NCI-H69 (cell line): ENCODE measurements at regions not wholly inside any gene's neighbourhood (a gene's known extent, or its start where the extent isn't known, plus 50 kb on each side); places are given as distances from the start of the nearest gene placed in this dataset.
"Not testable (repeated sequence)": the region's sequence is repeated elsewhere in the genome, so short reads cannot be mapped to it uniquely, and the experiment has no call there.

Source experiments
- DNase-seq: peaks from one replicate; lab custom pipeline; 2025; lab: John Stamatoyannopoulos, UW

- DNase-seq = no peak
These were observed 1673.8 kb upstream of the AGA start for GRCh38 chr4:179116011-179116410.

DNA sequence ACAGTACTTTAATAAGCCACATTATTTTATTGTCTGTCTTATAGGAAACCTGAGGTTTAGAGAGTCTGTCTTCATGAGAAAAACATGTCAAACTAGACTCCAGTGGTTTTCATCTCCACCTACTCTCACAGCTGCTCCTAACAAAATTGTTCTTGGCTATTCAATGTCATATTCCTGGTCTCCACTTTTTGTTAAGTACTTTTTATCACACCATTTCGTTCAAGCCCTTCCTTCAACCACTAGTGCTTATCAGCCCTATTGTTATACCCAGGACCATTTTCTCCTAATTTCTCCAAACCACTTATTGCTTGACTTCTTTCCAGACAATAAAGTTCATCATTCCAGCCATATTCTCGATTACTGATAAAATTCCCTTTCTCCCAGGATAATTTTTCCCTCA is 1674.3 kb upstream of the AGA start:
- DNase-seq = no peak

DNA sequence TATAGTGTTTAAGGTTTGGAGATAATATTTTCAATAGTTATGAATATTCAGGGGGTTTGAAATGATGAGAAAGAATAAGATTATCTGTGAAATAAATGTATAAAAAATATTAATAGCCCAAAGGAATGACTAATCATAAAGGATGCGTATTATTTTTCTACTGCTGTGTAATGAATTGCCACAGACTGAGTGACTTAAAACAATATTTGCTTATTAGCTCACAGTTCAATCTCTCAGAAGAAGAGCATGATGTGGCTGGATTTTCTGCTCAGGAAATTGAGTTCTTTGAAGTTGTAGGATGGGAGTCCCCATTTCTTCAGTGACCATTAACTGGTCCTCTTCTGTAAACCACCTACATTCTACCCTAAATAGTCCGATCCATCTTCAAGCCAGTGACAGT is 1680.8 kb upstream of the AGA start:
- DNase-seq = no peak

DNA sequence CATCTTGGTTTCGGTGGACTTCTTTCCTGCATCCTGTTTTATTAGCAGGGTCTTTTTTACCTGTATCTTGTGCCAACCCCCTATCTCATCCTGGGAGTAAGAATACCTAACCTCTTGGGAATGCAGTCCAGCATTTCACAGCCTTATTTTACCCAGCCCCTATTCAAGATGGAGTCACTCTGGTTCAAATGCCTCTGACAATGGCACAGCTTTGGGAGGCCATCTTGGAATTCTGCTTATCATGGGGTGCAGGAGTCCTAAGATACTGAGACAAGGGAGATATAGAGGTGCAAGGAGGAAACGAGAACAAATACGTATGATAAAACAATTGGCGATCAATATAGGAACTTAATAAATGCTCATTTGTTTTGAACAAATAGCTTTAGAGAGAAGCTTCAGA is 1682.2 kb upstream of the AGA start:
- no peak for DNase-seq

DNA sequence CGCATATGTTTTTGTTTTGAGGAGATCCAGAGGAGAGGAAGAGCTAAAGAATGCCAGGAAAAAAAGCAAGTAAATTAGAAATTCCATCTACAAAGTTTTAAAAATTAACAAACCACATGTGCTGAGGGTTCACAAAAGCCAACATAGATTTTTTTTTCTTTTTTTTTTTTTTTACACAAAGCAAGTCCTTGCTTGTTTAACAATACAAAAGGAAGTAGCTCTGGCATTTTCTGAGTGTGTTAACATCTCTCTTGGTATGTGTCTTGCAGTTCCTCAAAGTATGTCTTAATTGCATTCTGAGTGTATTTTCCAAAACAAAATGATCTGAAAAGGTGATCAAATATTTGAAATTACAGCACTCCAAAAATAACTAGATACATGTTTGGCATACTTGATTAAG is 1682.7 kb upstream of the AGA start:
- no peak for DNase-seq

DNA sequence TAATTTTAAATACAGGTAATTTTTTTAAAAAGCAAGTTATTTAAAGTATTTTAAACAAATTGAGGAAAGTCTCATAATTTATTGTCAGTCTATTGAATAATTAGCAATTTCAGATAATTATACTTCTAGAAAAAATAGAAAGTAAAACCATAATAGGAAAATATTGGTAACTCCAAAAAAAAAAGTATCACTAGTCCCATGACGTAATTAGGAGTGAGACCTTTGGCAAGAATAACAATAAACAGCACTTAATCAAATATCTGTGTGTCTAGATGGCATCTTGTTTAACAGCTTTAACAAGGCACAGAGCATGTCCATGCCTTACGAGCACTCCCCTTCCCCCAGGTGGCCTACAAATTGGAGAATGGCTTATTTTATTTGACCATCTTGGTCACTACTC is 1683.6 kb upstream of the AGA start:
- no peak for DNase-seq

GRCh38 chr4:179128299-179128698 is 1686.1 kb upstream of the AGA start:
- DNase-seq = no peak

DNA sequence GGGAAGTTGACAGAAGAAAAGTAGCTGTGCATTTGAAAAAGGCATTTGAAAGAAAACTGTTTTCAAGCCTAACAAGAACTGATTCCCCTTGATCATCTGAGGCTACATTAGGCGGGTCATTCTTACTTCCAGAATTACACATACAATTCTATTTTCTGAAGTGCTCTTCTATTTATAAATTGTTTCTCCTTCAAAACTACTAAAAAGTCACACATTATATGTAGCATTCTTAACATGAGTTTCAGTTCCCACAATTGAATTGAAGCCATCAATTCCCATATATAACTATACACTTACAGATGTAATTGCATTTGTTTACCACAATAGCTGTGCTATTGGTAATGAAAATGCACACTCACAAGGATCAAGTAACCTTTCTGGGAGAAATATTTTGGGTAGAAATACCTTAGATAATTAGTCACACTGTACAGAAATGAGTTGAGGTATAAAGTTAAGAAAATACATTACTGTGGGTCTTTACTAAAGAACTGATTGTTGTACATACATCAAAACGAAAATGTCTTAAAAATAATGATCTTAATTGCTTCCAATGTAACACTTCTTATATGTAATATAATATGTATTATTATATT is 1688.0 kb upstream of the AGA start:
- no peak for DNase-seq

DNA sequence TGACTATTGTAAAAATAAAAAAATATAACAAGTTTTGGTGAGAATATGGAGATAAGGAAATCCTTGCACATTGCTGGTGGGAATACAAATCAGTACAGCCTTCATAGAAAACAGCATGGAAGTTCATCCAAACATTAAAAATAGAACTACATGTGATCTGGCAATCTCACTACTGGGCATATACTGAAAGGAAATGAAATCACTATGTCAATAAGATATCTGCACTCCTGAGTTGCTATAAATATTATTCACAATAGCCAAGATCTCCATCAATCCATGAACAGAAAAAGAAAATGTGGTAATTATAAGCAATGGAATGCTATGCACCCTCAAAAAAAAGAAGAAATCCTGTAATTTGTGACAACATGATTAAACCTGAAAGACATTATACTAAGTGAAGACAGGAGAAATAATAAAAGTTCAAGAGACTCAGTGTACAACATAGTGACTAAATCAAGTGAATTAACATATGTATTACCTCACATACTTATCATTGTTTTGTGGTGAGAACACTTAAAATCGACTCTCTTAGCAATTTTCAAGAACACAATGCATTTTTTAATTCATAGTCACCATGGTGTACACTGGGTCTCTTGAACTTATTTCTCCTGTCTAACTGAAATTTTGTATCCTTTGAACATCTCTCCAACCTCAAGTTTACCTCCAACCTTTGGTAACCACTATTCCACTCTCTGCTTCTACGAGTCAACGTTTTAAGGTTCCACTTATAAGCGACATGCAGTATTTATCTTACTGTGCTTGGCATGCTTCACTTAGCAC is 1703.7 kb upstream of the AGA start:
- DNase-seq = no peak

GRCh38 chr4:179151770-179152169 is 1709.5 kb upstream of the AGA start:
- no peak for DNase-seq

GRCh38 chr4:179163147-179163546 is 1720.9 kb upstream of the AGA start:
- no peak for DNase-seq

DNA sequence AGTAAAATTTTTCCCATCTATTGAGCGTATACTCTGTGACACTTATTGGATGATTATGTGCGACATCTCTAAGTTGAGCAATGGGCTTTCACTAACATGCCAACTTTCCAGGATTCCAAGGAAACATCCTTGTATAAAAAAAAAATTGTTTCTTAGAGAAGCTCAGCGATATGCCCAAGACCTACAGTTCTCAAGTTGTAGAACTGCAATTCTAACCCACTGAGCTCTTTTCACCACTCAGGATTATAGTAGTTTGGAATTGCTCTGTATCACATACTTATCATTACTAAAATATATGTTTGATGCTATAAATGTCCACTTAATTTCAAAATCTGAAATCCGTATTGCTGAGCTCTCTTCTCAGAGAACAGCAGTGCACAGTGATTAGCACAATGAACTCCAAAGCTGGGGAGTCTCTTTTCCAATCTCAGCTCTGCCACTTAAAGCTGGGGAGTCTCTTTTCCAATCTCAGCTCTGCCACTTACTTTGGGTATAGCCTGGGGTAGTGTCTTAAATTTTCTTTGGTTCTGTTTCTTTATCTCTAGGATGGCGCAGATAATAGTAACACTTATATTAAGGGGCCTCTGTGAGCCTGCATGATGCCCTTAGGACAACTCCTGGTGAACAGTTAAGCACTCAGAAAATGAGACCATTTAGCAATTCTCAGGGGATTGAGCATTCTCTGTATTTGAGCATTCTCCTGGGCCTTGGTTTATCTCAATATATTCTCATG is 1722.2 kb upstream of the AGA start:
- DNase-seq = no peak

DNA sequence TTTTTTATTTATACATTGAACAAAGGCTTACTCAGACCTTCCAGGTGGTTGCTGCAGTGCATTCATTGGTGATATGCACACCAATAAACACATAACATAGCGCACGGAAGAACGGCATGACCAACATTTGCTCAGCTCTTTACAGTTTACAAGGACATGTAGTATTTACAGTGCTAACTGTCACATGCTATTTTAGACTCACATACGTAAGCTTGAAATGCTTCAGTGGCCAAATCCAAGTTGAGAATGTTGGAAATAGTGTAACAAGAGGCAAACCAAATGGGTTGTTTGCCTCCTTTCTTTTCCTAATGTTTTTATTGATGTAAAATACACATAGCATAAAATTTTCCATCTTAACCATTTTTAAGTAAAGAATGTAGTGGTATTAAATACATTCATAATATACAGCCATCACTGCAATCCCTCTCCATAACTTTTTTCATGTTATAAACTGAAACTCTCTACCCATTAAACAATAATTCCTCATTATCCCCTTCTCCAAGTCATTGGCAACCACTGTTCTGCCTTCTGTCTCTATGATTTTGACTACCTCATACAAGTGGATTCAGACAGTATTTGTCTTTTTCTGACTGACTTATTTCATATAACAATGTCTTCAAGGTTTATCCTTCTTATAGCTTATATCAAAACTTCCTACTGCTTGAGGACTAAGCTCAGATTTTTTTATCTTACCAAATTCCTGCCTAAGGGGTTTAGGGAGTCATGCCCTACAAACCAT is 1722.9 kb upstream of the AGA start:
- no peak for DNase-seq

GRCh38 chr4:179165862-179166261 is 1723.6 kb upstream of the AGA start:
- DNase-seq = no peak

DNA sequence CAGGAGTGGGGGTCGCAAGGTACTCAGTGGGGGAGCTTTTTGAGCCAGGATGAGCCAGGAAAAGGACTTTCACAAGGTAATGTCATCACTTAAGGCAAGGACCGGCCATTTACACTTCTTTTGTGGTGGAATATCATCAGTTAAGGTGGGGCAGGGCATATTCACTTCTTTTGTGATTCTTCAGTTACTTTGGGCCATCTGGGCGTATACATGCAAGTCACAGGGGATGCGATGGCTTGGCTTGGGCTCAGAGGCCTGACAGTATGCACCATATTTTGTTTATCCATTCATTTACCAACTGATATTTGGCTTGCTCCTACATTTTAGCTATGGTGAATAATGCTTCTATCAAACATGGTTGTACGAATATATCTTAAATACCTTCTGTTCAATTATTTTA is 1728.1 kb upstream of the AGA start:
- DNase-seq = not testable (repeated sequence)

DNA sequence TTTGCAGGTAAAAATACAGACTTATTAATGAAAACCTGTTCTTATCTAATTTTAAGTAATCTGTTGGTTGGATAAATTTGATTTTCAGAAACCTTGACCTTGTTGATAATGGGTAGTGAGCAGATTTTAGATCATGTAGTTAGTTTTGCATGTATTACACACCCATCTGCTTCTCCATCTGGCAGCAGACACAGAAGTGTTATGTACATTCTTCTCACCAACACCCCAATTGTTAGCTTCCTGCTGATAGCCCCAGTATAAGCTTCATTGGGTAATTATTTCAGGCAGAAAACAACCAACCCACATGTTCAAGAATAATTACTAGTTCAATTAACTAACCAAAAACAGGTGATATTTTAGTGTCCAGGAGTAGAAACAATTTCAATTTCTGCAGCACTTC is 1740.5 kb upstream of the AGA start:
- peak; percentile 56 for DNase-seq

DNA sequence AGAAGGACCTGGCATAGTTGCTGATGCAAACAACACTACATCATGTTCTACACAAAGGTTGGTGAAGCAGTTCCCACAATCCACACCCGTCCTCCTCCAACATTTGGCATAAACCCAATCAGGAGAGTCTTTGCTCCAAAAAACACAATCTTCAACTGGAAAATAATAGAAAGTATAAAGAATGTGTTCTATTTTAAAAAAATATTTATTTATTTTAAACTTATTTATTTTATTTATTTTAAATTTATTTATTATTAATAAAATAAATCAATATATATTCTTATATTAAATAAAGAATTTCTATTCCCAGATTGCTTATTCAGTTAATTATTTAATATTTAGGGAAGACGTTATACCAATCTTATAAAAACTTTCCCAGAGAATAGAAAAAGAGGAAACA is 1753.7 kb upstream of the AGA start:
- no peak for DNase-seq

- DNase-seq = peak; percentile 35
These were observed 1754.3 kb upstream of the AGA start for GRCh38 chr4:179196511-179196910.

GRCh38 chr4:179200681-179201080 is 1758.4 kb upstream of the AGA start:
- DNase-seq = no peak

DNA sequence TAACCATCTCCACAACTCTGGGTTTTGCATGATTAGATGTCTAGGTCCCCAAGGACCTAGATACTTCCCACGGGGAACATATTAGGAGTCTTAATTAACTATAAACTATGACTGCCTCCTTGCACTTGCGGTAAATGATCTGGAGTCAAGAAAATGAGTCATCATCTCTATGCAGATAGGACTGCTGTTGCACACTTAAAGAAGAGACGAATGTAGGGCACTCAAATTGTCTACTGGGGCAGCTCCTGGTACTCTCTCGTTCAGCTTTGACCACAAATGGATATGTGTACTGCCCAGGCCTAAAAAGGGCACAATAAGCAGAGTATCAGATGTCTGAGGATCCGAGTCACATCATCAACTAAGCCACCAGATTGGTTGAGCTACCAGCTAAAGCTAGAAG is 1783.4 kb upstream of the AGA start:
- no peak for DNase-seq

GRCh38 chr4:179248821-179249220 is 1806.6 kb upstream of the AGA start:
- DNase-seq = no peak

DNA sequence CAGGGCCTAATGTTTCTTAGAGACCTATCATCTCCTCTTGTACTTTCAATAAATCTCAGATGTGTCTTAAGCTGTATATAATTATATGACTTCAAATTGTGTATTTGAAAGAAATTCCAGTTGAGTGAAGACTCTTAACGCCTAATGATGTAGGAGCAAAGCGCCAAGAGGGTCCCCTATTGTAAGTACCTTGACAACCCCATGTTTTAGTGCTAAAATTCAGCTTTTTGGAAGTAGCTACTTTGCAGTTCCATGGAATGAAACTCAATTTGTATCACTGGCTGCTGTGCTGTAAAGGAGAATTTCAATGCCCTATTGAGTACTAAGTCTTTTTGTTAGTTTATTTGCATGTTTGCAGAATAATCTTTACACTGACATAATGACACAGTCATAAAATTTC is 1826.6 kb upstream of the AGA start:
- DNase-seq = no peak

DNA sequence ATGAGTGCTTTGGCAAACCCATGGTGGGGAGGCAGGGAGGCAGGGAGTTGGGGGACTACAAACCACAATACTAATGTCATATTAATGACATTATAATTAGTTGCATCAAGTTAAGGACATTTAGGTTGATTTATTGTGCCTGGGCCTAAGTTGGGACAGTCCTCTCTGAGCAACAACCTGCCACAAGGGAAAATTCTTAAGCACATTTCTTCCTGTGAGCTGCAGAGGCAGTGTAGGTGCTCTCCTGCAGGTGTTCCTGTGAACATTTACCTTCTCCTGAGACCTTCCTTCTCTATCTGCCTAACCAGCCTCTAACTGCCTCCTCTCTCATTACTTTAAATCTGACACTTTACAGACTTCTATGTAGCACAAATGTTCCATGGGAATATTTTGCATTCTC is 1830.0 kb upstream of the AGA start:
- no peak for DNase-seq
